ENCODE measurements at regions not wholly inside any gene's neighbourhood (a gene's known extent, or its start where the extent isn't known, plus 50 kb on each side); places are given as distances from the start of the nearest gene placed in this dataset.

GRCh38 chr2:217165547-217165946 is 305.7 kb upstream of the TNP1 start:
- Histone ChIP-seq H3K27me3 (ENCODE audit: control insufficient read depth, low read length) (peaks cover 10% of the 10 kb centered on the region), H3K9me2 (replicated peaks; ENCODE audit: control insufficient read depth, low read length) (no peaks in the 10 kb centered on the region), H3K9me3 (ENCODE audit: control insufficient read depth, insufficient read depth, low read length) (no peaks in the 10 kb centered on the region), H3K4me3 (ENCODE audit: low read length) (no peak overlapping the region), H3K4me2 (ENCODE audit: low read length) (no peak overlapping the region), H3K79me2 (ENCODE audit: control insufficient read depth, low read length) (no peaks in the 10 kb centered on the region), H3F3A (ENCODE audit: control insufficient read depth, insufficient read depth) (no peaks in the 10 kb centered on the region), H3K4me1 (ENCODE audit: control insufficient read depth, low read length) (no peaks in the 10 kb centered on the region), H3K27ac (ENCODE audit: low read depth, low read length) (no peak overlapping the region), H4K20me1 (ENCODE audit: control insufficient read depth, insufficient read depth, low read depth, low read length) (no peaks in the 10 kb centered on the region), H3K36me3 (ENCODE audit: control insufficient read depth, low read length) (no peaks in the 10 kb centered on the region)
- no peak for TF ChIP-seq EZH2phosphoT487 (IDR thresholded peaks at IDR 0.05; ENCODE audit: borderline replicate concordance, low read length)
- TF ChIP-seq CTCF (IDR thresholded peaks at IDR 0.05; ENCODE audit: low read depth, low read length, poor library complexity, severe bottlenecking), result no peak

GRCh38 chr2:217163987-217164386 is 304.1 kb upstream of the TNP1 start:
- Histone ChIP-seq H4K20me1 (ENCODE audit: control insufficient read depth, insufficient read depth, low read depth, low read length) (no peaks in the 10 kb centered on the region), H3F3A (ENCODE audit: control insufficient read depth, insufficient read depth) (no peaks in the 10 kb centered on the region), H3K36me3 (ENCODE audit: control insufficient read depth, low read length) (no peaks in the 10 kb centered on the region), H3K4me1 (ENCODE audit: control insufficient read depth, low read length) (no peaks in the 10 kb centered on the region), H3K9me3 (ENCODE audit: control insufficient read depth, insufficient read depth, low read length) (no peaks in the 10 kb centered on the region), H3K79me2 (ENCODE audit: control insufficient read depth, low read length) (no peaks in the 10 kb centered on the region), H3K4me3 (ENCODE audit: low read length) (no peak overlapping the region), H3K4me2 (ENCODE audit: low read length) (no peak overlapping the region), H3K27me3 (ENCODE audit: control insufficient read depth, low read length) (peaks cover 10% of the 10 kb centered on the region), H3K27ac (ENCODE audit: low read depth, low read length) (no peak overlapping the region), H3K9me2 (replicated peaks; ENCODE audit: control insufficient read depth, low read length) (no peaks in the 10 kb centered on the region)
- no peak for TF ChIP-seq CTCF (IDR thresholded peaks at IDR 0.05; ENCODE audit: low read depth, low read length, poor library complexity, severe bottlenecking)
- no peak for TF ChIP-seq EZH2phosphoT487 (IDR thresholded peaks at IDR 0.05; ENCODE audit: borderline replicate concordance, low read length)

GRCh38 chr2:217162533-217162932 is 302.7 kb upstream of the TNP1 start:
- Histone ChIP-seq H3K27ac (ENCODE audit: low read depth, low read length) (no peak overlapping the region), H3K79me2 (ENCODE audit: control insufficient read depth, low read length) (no peaks in the 10 kb centered on the region)
- TF ChIP-seq EZH2phosphoT487 (IDR thresholded peaks at IDR 0.05; ENCODE audit: borderline replicate concordance, low read length), result no peak
- TF ChIP-seq CTCF (IDR thresholded peaks at IDR 0.05; ENCODE audit: low read depth, low read length, poor library complexity, severe bottlenecking), result no peak

More at GRCh38 chr2:217162533-217162932, 302.7 kb upstream of the TNP1 start:
- Histone ChIP-seq H3K4me3 (ENCODE audit: low read length) (no peak overlapping the region), H3K4me1 (ENCODE audit: control insufficient read depth, low read length) (no peaks in the 10 kb centered on the region), H3K9me3 (ENCODE audit: control insufficient read depth, insufficient read depth, low read length) (no peaks in the 10 kb centered on the region), H4K20me1 (ENCODE audit: control insufficient read depth, insufficient read depth, low read depth, low read length) (no peaks in the 10 kb centered on the region), H3K4me2 (ENCODE audit: low read length) (no peak overlapping the region), H3K36me3 (ENCODE audit: control insufficient read depth, low read length) (no peaks in the 10 kb centered on the region), H3K9me2 (replicated peaks; ENCODE audit: control insufficient read depth, low read length) (no peaks in the 10 kb centered on the region), H3K27me3 (ENCODE audit: control insufficient read depth, low read length) (peaks cover 10% of the 10 kb centered on the region), H3F3A (ENCODE audit: control insufficient read depth, insufficient read depth) (no peaks in the 10 kb centered on the region)

All from DOHH2 (cell line).